Right forelimb (tissue), 1 donor: ENCODE measurements at regions not wholly inside any gene's neighbourhood (a gene's known extent, or its start where the extent isn't known, plus 50 kb on each side); places are given as distances from the start of the nearest gene placed in this dataset.
"Not testable (repeated sequence)": the region's sequence is repeated elsewhere in the genome, so short reads cannot be mapped to it uniquely, and the experiment has no call there.

Experiments used
- DNase-seq: peaks from one replicate; pipeline ENCODE4 v3.0.0-alpha.2; 2018

DNA sequence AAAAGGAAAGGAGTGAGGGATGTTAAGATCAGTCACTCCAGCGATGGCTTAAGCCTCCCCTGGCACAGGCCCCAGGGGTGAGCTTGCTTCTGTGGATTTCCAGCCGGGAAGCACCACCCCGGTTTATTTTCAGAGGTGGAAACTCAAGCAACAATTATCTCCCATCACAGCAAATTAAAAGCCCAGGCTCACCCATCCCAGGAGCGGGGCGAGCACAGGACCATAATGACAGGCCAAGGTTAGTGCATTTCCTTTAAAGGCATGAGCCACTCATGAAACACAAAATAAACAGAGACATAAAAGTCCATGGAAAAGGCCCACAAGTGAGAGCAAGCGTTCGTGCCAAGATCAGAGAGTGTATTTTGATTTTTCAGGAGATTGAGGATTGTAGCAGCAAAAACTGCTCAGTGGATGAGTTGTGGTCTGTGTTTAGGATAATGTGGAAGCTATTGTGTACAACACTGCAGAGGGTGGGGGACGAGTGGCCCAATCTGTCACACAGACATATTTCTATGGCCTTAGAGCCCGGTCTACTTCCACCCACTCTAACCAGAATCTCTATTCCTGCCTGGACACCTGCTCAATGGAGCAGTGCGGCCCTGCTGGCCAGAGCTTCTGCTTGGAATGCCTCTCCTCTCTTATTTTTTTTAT is 111.4 kb upstream of the CDC42EP3 start:
- no peak for DNase-seq

DNA sequence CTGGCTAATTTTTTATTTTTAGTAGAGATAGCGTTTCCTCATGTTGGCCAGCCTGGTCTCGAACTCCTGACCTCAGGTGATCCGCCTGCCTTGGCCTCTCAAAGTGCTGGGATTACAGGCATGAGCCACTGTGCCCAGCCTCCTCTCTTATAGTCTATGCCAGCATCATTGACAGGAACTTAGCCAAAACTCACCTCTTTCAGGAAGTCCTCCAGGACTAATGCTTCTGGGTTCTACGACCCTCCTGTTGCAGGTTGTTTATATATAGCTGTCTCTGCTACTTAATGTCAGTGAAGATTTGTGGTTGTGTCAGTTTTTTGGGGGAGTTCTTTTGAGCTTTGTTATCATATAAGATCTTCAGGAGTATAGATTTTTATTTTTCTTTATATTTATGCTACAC is 112.1 kb upstream of the CDC42EP3 start:
- DNase-seq = no peak

DNA sequence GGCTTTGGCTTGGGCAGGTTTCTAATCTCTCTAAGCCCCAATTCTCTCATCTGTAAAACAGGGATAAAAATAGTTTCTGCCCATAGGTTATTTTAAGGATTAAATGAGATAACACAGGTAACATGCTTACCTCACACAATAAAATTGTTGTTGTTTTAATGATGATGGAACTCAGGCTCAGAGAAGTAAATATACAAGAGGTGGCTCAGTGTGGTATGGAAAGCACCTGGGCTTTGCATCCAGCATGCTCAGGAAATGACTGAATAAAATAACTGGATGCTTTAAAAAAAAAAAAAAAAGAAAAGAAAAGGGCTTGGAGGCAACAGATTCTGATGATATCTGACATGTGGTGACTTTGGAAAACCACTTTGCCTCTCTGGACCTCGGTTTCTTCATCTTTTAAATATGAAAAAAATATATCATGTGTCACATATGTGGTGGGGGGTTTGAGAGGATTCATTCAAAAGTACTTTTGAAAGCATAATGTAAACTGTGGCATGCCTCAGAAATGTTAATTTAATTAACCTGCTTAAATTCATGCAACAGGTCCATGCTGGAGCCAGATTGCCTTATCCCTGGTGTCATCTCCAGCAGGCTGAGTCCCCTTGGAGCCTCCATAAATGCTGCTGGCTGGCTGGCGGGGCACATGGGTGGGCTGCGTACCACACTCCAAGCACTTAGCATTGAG is 112.8 kb upstream of the CDC42EP3 start:
- DNase-seq = no peak

DNA sequence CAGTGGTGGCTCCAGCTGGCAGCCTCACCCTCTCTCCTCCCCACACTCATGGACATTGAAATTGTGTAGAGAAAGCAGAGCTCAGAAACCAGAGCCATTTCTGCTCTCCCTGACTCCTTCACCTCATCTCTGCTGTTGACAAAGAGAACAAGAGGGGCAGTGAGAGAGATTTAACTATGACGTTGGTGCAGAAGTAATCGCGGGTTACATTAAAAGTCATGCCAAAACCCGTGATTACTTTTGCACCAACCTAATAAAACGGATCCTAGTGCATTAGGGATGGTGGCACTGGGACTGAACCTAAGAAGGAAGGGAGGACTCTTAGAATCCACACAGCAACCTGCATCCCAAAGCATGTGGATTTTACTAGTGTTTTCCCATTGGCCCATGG is 113.3 kb upstream of the CDC42EP3 start:
- DNase-seq = no peak

DNA sequence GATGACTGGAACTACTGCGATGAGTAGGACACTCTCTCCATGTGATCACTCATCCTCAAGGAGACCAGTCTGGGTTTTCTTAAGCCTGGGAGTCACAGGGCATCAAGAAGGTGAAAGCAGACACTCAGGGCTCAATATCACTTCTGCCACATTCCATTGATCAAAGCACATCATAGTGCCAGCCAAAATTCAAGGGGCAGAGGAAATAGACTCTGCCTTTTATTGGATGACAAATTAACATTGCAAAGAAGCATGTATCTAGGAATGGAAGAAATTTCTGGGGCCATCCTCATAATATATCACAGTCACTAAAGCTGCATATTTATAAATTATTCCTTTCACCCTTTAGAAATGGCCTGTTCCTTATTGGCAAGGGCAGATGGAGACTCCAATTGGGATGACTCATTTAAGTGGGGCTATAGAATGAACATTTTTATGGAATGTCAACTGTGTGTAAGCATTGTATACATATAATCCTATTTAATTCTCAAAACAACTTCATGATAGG is 114.8 kb upstream of the CDC42EP3 start:
- no peak for DNase-seq

DNA sequence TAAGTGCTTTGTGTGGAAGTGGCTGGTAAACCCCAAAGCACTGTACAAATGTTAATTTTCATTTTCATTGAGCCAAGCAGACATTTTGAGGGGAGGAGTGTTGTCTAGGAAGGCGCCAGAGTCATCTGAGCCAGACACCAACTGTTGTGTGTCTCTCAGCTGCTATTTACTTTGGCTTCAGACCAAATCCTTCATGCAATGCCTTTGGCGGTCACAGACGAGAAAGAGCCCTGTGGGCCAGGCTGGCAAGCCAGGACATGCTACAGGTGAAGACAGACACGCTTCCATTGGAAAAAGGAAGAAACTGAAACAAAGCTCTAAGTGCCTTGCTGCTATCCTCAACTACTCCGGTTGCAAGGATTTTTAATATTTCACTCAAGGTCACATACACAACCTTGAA is 115.4 kb upstream of the CDC42EP3 start:
- no peak for DNase-seq

DNA sequence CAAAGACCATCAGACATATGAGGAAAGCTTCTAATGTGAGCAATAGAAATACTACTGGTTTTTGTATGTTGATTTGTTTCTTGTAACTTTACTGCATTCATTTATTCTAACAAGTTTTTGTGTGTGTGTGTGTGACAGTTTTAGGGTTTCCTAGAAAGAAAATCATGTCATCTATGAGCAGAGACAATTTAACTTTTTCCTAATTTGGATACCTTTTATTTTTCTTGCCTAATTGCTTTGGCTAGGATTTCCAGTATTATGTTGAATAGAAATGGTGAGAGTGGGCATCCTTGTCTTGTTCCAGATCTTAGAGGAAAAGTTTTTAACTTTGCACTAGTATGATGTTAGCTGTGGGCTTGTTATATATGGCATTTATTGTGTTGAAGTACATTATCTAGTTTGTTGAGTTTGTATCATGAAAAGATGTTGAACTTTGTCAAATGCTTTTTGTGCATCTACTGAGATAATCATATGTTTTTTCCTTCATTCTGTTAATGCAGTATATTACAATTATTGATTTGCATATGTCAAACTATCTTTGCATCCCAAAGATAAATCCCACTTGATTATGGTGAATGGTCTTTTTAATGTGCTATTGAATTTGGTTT is 117.3 kb upstream of the CDC42EP3 start:
- DNase-seq = no peak

DNA sequence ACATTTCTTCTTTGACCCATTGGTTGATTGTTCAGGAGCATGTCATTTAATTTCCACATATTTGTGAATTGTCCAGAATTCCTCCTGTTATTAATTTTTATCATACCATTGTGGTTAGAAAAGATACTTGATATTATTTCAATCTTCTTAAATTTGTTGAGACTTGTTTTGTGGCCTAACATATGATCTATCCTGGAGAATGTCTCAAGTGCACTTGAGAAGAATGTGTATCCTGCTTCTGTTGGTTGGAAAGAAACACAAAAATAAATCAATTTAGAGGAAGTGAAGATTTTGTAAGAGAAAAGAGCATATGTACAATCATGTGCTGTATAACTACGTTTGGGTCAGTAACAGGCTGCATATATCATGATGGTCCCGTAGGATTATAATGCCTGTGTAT is 118.6 kb upstream of the CDC42EP3 start:
- no peak for DNase-seq

DNA sequence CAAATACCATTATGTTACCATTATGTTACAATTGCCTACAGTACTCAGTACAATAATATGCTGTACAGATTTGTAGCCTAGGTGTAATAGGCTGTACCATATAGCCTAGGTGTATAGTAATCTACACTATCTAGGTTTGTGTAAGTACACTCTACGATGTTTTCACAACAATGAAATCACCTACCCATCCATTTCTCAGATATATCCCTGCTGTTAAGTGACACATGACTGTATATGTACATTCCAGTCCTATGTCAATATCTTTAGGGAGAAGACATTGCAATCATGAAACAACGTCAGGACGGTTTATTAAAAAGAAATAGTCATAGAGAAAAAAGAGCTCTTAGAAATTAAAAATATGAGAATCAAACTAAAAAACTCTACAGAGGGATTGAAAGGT is 119.0 kb upstream of the CDC42EP3 start:
- no peak for DNase-seq

DNA sequence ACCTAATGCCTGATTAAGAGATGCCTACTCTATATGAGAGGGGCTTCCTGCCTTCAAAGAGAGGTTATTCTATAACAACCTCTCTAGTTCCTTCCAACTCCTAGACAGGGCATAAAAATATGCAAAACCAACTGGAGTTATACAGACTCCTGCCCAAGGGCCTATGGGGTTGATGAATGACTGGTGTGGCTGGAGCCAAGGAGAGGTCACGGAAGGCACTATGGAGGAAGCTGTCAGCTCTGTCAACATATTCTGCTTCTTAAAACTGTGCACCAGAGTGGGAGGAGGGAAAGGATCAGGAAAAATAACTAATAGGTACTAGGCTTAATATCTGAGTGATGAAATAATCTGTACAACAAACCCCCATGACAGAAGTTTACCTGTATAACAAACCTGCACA is 120.9 kb upstream of the CDC42EP3 start:
- no peak for DNase-seq

DNA sequence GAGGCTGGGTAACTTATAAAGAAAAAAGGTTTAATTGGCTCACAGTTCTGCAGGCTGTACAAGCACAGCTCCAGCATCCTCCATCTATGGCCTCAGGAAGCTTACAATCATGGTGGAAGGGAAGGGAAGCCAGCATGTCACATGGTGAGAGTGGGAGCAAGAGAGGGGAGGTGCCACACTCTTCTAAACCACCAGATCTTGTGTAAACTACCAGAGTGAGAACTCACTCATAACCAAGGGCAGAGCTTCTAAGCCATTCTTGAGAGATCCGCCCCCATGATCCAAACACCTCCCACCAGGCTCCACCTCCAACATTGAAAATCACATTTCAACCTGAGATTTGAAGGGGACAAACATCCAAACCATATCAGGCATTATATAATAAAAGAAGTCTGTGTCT is 121.6 kb upstream of the CDC42EP3 start:
- no peak for DNase-seq

DNA sequence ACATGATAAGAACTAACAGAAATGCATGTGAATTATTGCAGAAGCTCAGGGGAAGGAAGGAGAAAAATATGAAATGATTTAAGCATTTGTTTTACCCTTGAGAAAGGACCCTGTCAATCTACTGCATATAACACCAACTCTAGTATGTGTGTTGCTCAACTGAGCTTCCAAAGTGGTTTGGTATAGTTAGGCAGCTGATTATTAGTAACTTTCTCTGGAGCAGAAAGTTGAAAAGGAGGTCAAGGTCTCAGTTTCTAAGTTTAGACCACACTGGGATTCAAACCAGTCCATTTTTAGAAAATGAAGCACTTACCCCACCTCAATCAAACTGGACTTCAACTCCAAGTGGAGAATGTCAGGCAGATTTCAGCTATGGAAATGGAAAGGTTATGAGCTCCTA is 123.3 kb upstream of the CDC42EP3 start:
- no peak for DNase-seq

DNA sequence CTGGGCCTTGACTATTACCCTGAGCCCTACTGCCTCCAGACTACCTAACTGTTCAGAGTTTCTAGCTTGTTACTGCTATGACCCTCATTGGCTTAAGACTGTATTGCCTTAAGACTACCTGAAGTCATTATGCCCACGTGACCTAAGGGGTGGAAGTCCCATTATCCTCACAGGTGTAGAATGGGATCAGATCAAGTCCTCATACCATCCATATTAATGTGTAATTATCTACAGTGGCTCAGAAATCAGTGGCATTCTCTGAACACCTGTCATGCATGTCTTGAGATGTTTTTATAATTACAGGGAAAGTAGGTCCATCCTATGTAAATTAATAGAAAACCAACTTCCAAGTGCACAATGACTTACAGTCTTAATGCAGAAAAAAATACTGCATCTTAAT is 124.0 kb upstream of the CDC42EP3 start:
- no peak for DNase-seq

DNA sequence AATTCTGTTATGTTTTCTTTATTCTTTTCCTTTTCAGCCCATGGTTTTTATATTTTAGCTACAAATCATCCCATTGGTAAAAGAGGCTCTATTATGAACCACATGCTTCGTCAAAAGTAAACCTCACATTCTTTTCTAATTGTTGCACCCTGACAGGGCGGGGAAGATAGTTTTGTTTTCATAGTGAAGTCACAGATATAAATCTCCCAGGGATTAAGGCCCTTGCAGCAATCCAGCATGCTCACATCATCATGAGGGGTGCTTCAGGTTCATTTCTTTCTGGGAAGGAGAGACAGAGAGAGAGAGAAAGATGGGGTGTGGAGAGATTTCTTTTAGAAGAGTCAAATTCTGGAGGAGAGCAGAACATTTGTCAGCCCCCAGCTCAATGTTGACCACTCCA is 124.5 kb upstream of the CDC42EP3 start:
- DNase-seq = no peak

DNA sequence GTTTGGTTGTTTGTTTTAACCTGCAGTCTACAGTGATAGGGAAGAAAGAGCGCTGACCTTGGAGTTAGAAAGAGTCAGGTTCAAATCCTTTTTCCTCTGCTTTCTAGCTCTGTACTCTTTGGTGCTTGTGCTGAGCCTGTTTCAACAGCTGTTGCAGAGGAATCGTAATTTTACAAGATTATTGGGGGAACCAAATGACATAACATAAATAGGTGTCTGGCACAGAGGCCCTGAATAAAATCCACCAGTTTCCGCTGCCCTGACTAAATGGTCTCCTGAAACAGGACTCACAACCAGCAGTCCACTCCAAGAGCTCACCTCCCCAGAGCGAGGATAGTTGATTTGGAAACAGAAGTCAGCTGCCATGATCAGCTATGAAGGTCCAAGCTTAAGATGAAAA is 125.0 kb upstream of the CDC42EP3 start:
- DNase-seq = no peak

DNA sequence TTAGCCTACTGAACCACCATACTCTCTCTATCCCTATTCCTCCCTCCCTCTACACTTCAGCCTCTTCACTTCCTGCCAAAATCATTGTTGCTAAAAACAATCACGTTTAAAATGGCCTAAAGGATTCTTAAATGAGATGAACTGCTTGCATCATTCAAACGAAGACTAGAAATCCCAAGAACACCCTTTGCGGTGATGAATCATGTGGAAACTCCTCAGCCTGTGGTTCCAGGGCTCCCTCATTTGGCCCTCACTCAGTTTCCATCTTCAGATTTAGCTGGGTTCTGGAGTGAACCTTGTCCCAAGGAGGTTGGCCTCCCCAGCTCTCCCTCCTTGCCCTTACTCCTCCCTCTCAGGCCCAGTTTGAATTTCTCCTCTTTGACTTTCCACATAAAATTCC is 125.6 kb upstream of the CDC42EP3 start:
- DNase-seq = no peak

DNA sequence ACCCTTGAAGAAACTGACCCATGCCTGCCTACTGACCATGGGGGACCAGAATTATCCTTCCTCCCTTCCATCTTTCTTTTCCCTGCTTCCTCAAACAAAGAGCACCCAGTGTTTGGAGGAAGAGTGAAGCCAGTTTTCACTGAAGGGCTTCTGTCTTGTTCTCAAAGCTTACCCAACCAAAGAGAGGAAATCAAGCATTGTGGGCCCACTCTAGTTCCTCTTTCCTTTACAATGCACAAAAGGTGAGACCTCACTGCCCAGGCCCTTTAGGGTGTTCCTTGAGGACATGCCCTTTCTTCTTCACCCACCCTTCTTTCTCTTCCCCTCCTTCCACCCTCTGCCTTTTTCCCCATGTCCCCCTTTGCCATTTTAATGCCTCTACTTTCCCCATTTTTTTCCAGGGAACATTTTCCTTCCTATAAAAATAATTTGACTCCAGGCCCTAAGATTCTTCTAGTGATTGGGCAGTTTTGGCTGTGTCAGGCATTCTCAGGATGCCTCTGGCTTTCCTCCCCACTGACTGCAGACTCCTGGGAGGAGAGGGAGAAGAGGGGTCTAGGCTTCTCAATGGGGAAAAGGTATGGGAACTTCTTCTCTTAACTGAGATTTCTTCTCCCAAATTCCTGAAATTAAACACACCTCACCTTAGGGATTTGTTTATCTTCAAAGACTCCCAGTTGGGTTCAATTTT is 126.6 kb upstream of the RMDN2 start:
- no peak for DNase-seq

DNA sequence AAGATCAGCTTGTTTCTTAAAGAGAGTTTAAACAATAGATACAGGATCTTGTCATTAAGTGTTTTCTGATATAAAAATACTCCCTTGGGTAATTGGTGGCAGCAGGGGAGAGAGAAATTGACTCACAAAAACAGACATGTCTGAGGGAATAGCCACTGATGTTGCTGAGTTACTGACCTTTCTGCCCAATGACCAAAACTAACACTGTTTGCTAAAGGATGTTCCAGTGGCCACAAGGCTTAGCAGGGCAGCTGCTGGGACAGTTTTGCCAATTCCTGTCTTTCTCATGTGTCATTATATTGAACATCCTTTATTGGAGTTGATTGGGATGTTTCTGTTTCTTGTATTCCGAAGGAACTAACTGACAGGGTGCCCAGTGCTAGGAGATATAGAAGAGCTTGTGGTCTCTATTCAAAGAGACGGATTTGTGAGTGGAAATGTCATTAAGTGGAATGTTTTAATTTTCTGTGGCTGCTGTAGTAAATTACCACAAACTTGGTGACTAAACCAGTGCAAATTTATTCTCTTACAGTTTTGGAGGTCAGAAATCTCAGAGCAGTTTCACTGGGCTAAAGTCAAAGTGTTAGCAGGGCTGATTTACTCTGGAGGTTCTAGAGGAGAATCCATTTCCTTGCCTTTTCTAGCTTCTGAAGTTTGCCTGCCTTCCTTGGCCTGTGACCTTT is 124.8 kb upstream of the RMDN2 start:
- no peak for DNase-seq

DNA sequence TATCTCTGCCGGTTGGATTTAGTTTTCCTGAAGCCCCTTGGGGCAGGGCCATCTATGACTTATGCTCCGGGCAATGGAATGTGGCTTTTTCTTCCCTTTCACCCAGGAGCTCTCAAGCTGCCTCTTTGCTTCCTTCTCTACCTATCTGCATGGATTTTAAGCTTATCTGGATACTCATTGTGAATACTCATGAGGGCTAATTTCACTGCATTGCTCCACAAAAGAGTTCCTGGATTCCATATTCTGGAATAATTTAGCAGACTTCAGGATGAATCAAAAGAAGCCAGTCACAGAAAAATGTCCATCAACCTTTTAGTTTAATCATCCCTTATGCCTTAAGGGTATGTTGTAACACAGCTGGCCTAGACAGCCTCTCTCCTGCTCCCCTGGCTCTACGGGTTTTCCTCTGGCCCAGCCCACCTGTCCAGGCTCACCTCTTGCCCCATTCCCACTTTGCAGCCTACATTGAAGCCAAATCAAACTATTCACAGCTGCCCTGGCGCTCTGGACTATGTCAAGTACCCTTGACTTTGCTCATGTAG is 122.8 kb upstream of the RMDN2 start:
- DNase-seq = no peak

DNA sequence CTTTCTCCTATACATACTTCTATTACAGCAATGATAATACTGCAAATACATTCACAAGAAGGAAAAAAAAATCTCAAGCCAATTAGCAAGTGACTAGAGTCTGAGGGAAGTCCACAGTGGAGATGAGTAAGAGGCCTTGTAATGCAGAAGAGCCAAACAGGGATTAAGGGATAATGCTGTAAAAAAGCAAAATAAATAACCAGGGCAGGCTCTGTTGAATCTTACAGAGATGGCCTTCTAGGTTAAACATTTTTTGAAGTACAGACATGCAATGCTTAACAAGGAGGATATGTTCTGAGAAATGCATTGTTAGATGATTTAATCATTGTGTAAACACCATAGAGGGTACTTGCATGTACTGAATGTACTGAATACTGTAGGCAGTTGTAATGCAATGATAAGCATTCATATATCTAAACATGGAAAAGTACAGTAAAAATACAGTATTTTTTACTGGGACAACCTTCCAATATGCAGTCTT is 122.1 kb upstream of the RMDN2 start:
- DNase-seq = no peak

DNA sequence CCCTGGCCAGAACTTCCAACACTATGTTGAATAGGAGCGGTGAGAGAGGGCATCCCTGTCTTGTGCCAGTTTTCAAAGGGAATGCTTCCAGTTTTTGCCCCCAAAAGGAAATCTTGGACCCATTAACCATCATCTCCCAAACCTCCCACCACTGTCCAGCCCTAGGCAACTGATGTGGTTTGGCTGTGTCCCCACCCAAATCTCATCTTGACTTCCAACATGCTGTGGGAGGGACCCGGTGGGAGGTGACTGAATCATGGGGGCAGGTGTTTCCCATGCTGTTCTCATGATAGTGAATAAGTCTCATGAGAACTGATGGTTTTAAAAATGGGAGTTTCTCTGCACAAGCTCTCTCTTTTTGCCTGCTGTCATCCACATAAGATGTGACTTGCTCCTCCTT is 119.1 kb upstream of the RMDN2 start:
- not testable (repeated sequence) for DNase-seq

DNA sequence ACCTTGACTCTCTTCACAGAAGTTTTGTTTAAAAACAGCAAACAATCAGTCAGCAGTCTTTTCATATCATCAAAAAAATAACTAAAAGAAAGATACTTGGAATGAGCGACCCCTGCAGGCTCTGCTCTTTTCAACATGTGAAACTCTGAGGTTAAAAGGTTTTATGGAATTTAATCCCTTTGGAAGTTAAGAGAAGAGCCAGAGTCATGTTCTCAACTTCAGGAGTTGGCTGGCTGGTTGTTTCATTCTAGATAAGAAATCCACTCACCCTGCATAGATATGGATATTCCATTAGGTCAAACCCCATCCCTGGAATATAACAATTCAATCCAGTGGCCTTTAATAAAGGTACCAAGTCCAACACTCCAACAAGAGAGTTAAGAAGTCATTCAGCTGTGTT is 115.6 kb upstream of the RMDN2 start:
- no peak for DNase-seq
